ENCODE measurements at regions not wholly inside any gene's neighbourhood (a gene's known extent, or its start where the extent isn't known, plus 50 kb on each side); places are given as distances from the start of the nearest gene placed in this dataset.

DNA sequence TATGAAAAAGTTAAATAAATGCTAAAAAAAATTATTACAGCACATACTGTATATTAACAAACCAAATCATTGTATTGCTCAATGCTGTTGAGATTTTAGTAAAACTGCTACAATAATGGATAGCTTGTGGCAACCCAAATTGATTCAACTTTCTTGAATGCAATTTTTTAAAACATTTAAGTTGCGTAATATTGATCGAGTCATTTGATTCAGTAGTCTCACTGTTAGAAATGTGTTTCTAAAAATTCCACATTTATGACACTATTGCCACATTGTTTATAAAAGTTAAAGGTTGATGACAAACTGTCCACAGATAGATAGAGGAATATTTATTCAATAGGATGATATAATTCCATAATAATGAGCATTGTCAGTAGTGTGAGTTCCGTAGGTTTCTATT is 640.7 kb upstream of the CRIM1 start (continued):
- TF ChIP-seq, protein P1, sequence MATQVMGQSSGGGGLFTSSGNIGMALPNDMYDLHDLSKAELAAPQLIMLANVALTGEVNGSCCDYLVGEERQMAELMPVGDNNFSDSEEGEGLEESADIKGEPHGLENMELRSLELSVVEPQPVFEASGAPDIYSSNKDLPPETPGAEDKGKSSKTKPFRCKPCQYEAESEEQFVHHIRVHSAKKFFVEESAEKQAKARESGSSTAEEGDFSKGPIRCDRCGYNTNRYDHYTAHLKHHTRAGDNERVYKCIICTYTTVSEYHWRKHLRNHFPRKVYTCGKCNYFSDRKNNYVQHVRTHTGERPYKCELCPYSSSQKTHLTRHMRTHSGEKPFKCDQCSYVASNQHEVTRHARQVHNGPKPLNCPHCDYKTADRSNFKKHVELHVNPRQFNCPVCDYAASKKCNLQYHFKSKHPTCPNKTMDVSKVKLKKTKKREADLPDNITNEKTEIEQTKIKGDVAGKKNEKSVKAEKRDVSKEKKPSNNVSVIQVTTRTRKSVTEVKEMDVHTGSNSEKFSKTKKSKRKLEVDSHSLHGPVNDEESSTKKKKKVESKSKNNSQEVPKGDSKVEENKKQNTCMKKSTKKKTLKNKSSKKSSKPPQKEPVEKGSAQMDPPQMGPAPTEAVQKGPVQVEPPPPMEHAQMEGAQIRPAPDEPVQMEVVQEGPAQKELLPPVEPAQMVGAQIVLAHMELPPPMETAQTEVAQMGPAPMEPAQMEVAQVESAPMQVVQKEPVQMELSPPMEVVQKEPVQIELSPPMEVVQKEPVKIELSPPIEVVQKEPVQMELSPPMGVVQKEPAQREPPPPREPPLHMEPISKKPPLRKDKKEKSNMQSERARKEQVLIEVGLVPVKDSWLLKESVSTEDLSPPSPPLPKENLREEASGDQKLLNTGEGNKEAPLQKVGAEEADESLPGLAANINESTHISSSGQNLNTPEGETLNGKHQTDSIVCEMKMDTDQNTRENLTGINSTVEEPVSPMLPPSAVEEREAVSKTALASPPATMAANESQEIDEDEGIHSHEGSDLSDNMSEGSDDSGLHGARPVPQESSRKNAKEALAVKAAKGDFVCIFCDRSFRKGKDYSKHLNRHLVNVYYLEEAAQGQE (IDR thresholded peaks at IDR 0.05): no peak
- TF ChIP-seq NR2F2 (IDR thresholded peaks at IDR 0.05): no peak
- no peak for TF ChIP-seq TAF1 (conservative IDR thresholded peaks at IDR 0.05)
- no peak for TF ChIP-seq HNF4G (IDR thresholded peaks at IDR 0.05)
- TF ChIP-seq HNF4A (conservative IDR thresholded peaks at IDR 0.05): no peak
- no peak for TF ChIP-seq FOXA1 (IDR thresholded peaks at IDR 0.05)
- TF ChIP-seq RAD21 (IDR thresholded peaks at IDR 0.05): no peak

DNA sequence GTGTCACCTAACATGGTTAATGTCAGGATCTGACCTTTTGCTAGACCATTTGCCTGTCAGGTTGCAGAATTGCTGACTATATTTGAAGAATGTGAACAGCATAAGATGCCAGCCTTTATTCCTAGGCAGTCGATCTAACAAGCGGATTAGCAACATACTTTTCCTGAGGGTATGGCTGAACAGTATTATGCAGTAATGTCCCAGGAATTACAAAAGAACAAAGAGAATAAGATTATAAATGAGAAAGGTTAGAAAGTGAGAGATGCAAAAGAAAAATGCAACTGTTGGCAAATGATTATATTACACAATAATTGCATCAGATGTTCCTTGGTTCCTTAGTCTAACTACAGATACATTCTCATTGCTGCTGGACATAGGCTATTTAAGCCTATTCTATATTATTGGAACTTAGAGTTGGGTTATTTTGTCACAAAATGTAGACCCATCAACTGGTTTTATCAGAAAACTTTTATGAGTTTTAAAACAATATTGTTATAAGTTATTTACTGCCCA is 647.1 kb upstream of the CRIM1 start:
- TF ChIP-seq EGR1 (IDR thresholded peaks at IDR 0.05; ENCODE audit: low read depth in 2 of 2): no peak
- no peak for TF ChIP-seq GABPA (IDR thresholded peaks at IDR 0.05 in 1 of 2, conservative IDR thresholded peaks at IDR 0.05 in 1 of 2)
- no peak for TF ChIP-seq SP1 (IDR thresholded peaks at IDR 0.05)
- TF ChIP-seq, protein P2, sequence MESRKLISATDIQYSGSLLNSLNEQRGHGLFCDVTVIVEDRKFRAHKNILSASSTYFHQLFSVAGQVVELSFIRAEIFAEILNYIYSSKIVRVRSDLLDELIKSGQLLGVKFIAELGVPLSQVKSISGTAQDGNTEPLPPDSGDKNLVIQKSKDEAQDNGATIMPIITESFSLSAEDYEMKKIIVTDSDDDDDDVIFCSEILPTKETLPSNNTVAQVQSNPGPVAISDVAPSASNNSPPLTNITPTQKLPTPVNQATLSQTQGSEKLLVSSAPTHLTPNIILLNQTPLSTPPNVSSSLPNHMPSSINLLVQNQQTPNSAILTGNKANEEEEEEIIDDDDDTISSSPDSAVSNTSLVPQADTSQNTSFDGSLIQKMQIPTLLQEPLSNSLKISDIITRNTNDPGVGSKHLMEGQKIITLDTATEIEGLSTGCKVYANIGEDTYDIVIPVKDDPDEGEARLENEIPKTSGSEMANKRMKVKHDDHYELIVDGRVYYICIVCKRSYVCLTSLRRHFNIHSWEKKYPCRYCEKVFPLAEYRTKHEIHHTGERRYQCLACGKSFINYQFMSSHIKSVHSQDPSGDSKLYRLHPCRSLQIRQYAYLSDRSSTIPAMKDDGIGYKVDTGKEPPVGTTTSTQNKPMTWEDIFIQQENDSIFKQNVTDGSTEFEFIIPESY (IDR thresholded peaks at IDR 0.05): no peak
- TF ChIP-seq, protein P3, sequence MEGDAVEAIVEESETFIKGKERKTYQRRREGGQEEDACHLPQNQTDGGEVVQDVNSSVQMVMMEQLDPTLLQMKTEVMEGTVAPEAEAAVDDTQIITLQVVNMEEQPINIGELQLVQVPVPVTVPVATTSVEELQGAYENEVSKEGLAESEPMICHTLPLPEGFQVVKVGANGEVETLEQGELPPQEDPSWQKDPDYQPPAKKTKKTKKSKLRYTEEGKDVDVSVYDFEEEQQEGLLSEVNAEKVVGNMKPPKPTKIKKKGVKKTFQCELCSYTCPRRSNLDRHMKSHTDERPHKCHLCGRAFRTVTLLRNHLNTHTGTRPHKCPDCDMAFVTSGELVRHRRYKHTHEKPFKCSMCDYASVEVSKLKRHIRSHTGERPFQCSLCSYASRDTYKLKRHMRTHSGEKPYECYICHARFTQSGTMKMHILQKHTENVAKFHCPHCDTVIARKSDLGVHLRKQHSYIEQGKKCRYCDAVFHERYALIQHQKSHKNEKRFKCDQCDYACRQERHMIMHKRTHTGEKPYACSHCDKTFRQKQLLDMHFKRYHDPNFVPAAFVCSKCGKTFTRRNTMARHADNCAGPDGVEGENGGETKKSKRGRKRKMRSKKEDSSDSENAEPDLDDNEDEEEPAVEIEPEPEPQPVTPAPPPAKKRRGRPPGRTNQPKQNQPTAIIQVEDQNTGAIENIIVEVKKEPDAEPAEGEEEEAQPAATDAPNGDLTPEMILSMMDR (IDR thresholded peaks at IDR 0.05; ENCODE audit: low read depth, low read length, missing input control): no peak
- TF ChIP-seq TAF1 (conservative IDR thresholded peaks at IDR 0.05): no peak
- TF ChIP-seq, protein P4, sequence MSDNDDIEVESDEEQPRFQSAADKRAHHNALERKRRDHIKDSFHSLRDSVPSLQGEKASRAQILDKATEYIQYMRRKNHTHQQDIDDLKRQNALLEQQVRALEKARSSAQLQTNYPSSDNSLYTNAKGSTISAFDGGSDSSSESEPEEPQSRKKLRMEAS (IDR thresholded peaks at IDR 0.05): no peak
- no peak for TF ChIP-seq YY1 (IDR thresholded peaks at IDR 0.05)
- TF ChIP-seq RAD21 (IDR thresholded peaks at IDR 0.05): no peak
- TF ChIP-seq, protein P5, sequence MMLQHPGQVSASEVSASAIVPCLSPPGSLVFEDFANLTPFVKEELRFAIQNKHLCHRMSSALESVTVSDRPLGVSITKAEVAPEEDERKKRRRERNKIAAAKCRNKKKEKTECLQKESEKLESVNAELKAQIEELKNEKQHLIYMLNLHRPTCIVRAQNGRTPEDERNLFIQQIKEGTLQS (IDR thresholded peaks at IDR 0.05): no peak
- no peak for TF ChIP-seq HNF4A (conservative IDR thresholded peaks at IDR 0.05)
- TF ChIP-seq FOXA2 (IDR thresholded peaks at IDR 0.05): no peak
- TF ChIP-seq FOXA1 (IDR thresholded peaks at IDR 0.05): no peak
- TF ChIP-seq JUND (IDR thresholded peaks at IDR 0.05): no peak
- TF ChIP-seq HNF4G (IDR thresholded peaks at IDR 0.05): no peak
- TF ChIP-seq RXRA (IDR thresholded peaks at IDR 0.05): no peak
- no peak for TF ChIP-seq NR2F2 (IDR thresholded peaks at IDR 0.05)
- H3K4me1 ChIP-seq (ENCODE audit: control insufficient read depth in 4 of 4, insufficient read depth in 4 of 4, low read length in 3 of 4): no peaks in the 10 kb centered on the region
- WGBS: 89% methylated on average over 2 of the region's 2 CpGs

More for the DNA sequence above, 647.1 kb upstream of the CRIM1 start:
- no peaks in the 10 kb centered on the region for H3K36me3 ChIP-seq (ENCODE audit: control insufficient read depth in 4 of 4, insufficient read depth in 3 of 4, low read depth in 1 of 4, low read length in 3 of 4)
- no peaks in the 10 kb centered on the region for H3K9me3 ChIP-seq (ENCODE audit: control insufficient read depth in 4 of 4, low read length in 3 of 4)
- DNase-seq (ENCODE audit: low spot score): no peak
- H3K9ac ChIP-seq (ENCODE audit: low read depth in 1 of 2, low read length in 2 of 2): no peak overlapping the region
- no peak overlapping the region for H3K27ac ChIP-seq (ENCODE audit: low read depth in 1 of 2, low read length in 2 of 2)
- H3K4me3 ChIP-seq (ENCODE audit: low read depth in 1 of 3, low read length in 3 of 3): no peak overlapping the region
- H3K27me3 ChIP-seq (ENCODE audit: control insufficient read depth in 4 of 4, insufficient read depth in 4 of 4, low read length in 3 of 4): no peaks in the 10 kb centered on the region
